Ovary (tissue), 7 donors: ENCODE measurements at regions not wholly inside any gene's neighbourhood (a gene's known extent, or its start where the extent isn't known, plus 50 kb on each side); places are given as distances from the start of the nearest gene placed in this dataset.

ENCODE experiments used
- DNase-seq, 5 donors: peaks; one replicate each; pipeline ENCODE4 v3.0.0-alpha.2; 2019 to 2020
- H3K27ac ChIP-seq, 2 donors: fragments of 200-600 bp; one replicate each; pipeline versions ENCODE4 v1.5.1 to v1.8.0; 2019 to 2022
- H3K27me3 ChIP-seq: fragments of 200-600 bp; one replicate; pipeline ENCODE4 v1.8.0; 2022
- H3K36me3 ChIP-seq: fragments of 200-600 bp; sonication (generic); one replicate; pipeline ENCODE4 v1.5.1; 2019
- H3K4me1 ChIP-seq: one replicate; pipeline ENCODE4 v1.8.1; 2013; ENCODE audit warnings: mild to moderate bottlenecking, moderate library complexity; ENCODE audit not compliant: insufficient read depth
- H3K4me3 ChIP-seq: fragments of 200-600 bp; sonication (generic); one replicate; pipeline ENCODE4 v1.5.1; 2017
- H3K9me3 ChIP-seq, 2 donors: fragments of 200-600 bp in 1 of 2; sonication (generic) in 1 of 2; one replicate each; pipeline versions ENCODE4 v1.5.1 to v1.8.1; 2013 to 2019; ENCODE audit warnings: mild to moderate bottlenecking in 1 of 2, moderate library complexity in 1 of 2
- CTCF ChIP-seq, 3 donors: fragments of 450-650 bp in 2 of 3; fragments of 200-600 bp in 1 of 3; IDR thresholded peaks; one replicate each; pipeline versions ENCODE4 v1.5.1 to v1.8.0; 2016 to 2022; ENCODE audit warnings: antibody characterized with exemption in 3 of 3, mild to moderate bottlenecking in 1 of 3
- EP300 ChIP-seq: sonication (generic); formaldehyde crosslinking; IDR thresholded peaks from one replicate; pipeline ENCODE4 v1.6.1; 2017; ENCODE audit warnings: antibody characterized with exemption
- POLR2A ChIP-seq: fragments of 450-650 bp; IDR thresholded peaks from one replicate; pipeline ENCODE4 v1.6.1; 2017; ENCODE audit warnings: antibody characterized with exemption, mild to moderate bottlenecking, moderate library complexity
- WGBS, 3 donors: extraction: QIAGEN DNeasy Blood & Tissue Kit in 1 of 3; methylation state at CpG; one replicate each; pipeline versions ENCODE4 v1.1.5 to v1.1.7; 2013 to 2017; 5-methylcytosine and 5-hydroxymethylcytosine counted together
- intact Hi-C, 4 donors: fragments of 100-400 bp; cut with DNase I; formaldehyde crosslinking; loops; one replicate each; pipeline versions ENCODE4 v1.11.0 to v1.15.1; 2022 to 2023
- donor health status: DM: no; HTN: no; CAD: no; lungs with moderate emphysema.
- donor health status: DM: no; HTN: no; CAD: no.
- donor health status: Bipolar disorder and iron deficiency.
- donor health status: DM: no; HTN: no; CAD: no.
- donor health status: DM: yes; HTN: yes; CAD: no.

DNA sequence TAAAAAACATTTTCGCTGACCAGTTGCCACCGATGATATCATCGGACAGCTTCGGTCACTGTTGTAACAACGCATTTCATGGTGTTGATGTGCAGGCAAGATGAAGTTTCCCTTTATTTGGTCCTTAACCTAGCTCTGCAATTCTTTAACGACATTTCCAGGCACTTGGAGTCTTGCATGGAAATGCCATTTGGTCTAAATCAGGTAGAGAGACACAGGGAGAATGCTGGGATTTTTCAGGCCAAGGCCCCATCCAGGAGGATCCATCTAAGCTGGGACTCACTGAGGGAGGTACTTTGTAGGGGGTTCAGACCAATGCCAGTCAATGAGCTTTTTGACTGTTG lies 121.5 kb upstream of the RCN1 start:
- Histone ChIP-seq H3K27ac (no peak overlapping the region), H3K36me3 (no peaks in the 10 kb centered on the region), H3K27me3 (no peaks in the 10 kb centered on the region), H3K4me1 (no peaks in the 10 kb centered on the region), H3K9me3 (no peaks in the 10 kb centered on the region), H3K4me3 (no peak overlapping the region)
- TF ChIP-seq POLR2A, result no peak
- no peak for TF ChIP-seq CTCF (IDR thresholded peaks at IDR 0.05)
- 4 to 21% (median 7%) methylated on average over 6 of the region's 6 CpGs for WGBS, 3 donors
- DNase-seq, result no peak
- intact Hi-C loops, result no loop called here

GRCh38 chr11:31968461-31969358 lies 122.2 kb upstream of the RCN1 start:
- H3K27me3 ChIP-seq, result no peaks in the 10 kb centered on the region
- H3K4me3 ChIP-seq, result no peak overlapping the region
- no peak overlapping the region for H3K27ac ChIP-seq
- 15 to 20% (median 20%) methylated on average over 13 of the region's 13 CpGs for WGBS, 3 donors
- no peaks in the 10 kb centered on the region for H3K36me3 ChIP-seq
- H3K4me1 ChIP-seq, result no peaks in the 10 kb centered on the region
- TF ChIP-seq POLR2A (no peak), EP300 (no peak), CTCF (IDR thresholded peaks at IDR 0.05) (no peak)
- no peaks in the 10 kb centered on the region for H3K9me3 ChIP-seq
- intact Hi-C loops, result no loop called here
- DNase-seq, result no peak

GRCh38 chr11:31967404-31968130 lies 123.3 kb upstream of the RCN1 start:
- no peaks in the 10 kb centered on the region for H3K4me1 ChIP-seq
- no peak for DNase-seq
- H3K27me3 ChIP-seq, result no peaks in the 10 kb centered on the region
- intact Hi-C loops, result no loop called here
- no peak overlapping the region for H3K4me3 ChIP-seq
- WGBS, 3 donors, result 65 to 73% (median 70%) methylated on average over 7 of the region's 7 CpGs
- no peaks in the 10 kb centered on the region for H3K9me3 ChIP-seq
- no peak overlapping the region for H3K27ac ChIP-seq
- TF ChIP-seq CTCF (IDR thresholded peaks at IDR 0.05), result no peak
- no peaks in the 10 kb centered on the region for H3K36me3 ChIP-seq

GRCh38 chr11:31966846-31967245 lies 124.0 kb upstream of the RCN1 start:
- Histone ChIP-seq H3K27me3 (no peaks in the 10 kb centered on the region), H3K36me3 (no peaks in the 10 kb centered on the region), H3K27ac (no peak overlapping the region), H3K4me3 (no peak overlapping the region), H3K4me1 (no peaks in the 10 kb centered on the region), H3K9me3 (no peaks in the 10 kb centered on the region)
- 88 to 94% (median 89%) methylated on average over 9 of the region's 9 CpGs for WGBS, 3 donors
- TF ChIP-seq POLR2A, result no peak
- no peak for TF ChIP-seq CTCF (IDR thresholded peaks at IDR 0.05)
- no peak for TF ChIP-seq EP300
- intact Hi-C loops, result no loop called here
- DNase-seq, result no peak
